SK-N-MC (cell line): ENCODE measurements at regions not wholly inside any gene's neighbourhood (a gene's known extent, or its start where the extent isn't known, plus 50 kb on each side); places are given as distances from the start of the nearest gene placed in this dataset.

Experiments
- EZH2 ChIP-seq: fragments of 200-600 bp; sonication (generic); IDR thresholded peaks from one replicate; pipeline ENCODE4 v1.6.1; 2017; ENCODE audit warnings: antibody characterized with exemption
- FOXP2 ChIP-seq: optimal IDR thresholded peaks from 2 replicates; pipeline ENCODE3; 2011; ENCODE audit warnings: mild to moderate bottlenecking, moderate library complexity; ENCODE audit not compliant: insufficient read depth; ENCODE audit errors: extremely low read length, control extremely low read depth
- POLR2AphosphoS5 ChIP-seq: IDR thresholded peaks from 2 replicates; pipeline ENCODE4 v1.6.1; 2012; ENCODE audit warnings: mild to moderate bottlenecking, low read depth, low read length, borderline replicate concordance

DNA sequence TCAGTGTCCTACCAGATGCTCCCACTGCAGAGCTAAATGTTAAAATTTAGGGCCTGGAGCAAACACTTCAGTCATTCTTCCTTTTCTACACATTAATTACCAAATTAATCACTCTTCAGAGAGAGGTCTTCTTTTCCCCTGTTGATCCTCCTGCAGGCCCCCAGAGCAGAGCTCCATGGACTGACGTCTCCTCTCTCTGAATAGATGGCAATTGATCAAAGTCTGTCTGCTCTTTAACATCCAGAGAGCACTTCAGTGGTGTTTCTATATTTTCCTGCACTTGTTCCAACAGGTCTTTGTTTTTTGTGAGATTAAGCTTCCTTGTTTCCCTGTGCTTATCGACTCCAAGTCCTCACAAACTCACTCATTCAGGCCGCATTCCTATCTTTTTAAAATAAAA, 239.3 kb downstream of the SIPA1L2 start:
- no peak for TF ChIP-seq EZH2
- TF ChIP-seq POLR2AphosphoS5 = no peak
- TF ChIP-seq FOXP2 = no peak
